Loucy (cell line): ENCODE measurements at regions not wholly inside any gene's neighbourhood (a gene's known extent, or its start where the extent isn't known, plus 50 kb on each side); places are given as distances from the start of the nearest gene placed in this dataset.

Experiments used
- H2AFZ ChIP-seq: fragments of 200-600 bp; sonication (generic); 2 replicates; pipeline ENCODE4 v1.6.0; 2016; ENCODE audit warnings: antibody characterized with exemption, mild to moderate bottlenecking, low read length, moderate library complexity
- H3F3A ChIP-seq: fragments of 200-600 bp; 2 replicates; pipeline ENCODE4 v1.6.0; 2016; ENCODE audit warnings: antibody characterized with exemption, low read depth, mild to moderate bottlenecking
- H3K27me3 ChIP-seq: fragments of 200-600 bp; sonication (generic); 2 replicates; pipeline ENCODE4 v1.6.1; 2014; ENCODE audit warnings: low read length, mild to moderate bottlenecking; ENCODE audit not compliant: insufficient read depth, poor library complexity, severe bottlenecking
- H3K36me3 ChIP-seq: fragments of 200-600 bp; sonication (generic); 2 replicates; pipeline ENCODE4 v1.6.1; 2016; ENCODE audit warnings: low read length; ENCODE audit not compliant: insufficient read depth
- H3K4me1 ChIP-seq: fragments of 200-600 bp; sonication (generic); 2 replicates; pipeline ENCODE4 v1.5.1; 2014; ENCODE audit warnings: low read length, mild to moderate bottlenecking; ENCODE audit not compliant: insufficient read depth, poor library complexity, severe bottlenecking
- H3K4me2 ChIP-seq: fragments of 200-600 bp; sonication (generic); 2 replicates; pipeline ENCODE4 v1.6.0; 2014; ENCODE audit warnings: antibody characterized with exemption, low read length, low read depth, mild to moderate bottlenecking; ENCODE audit not compliant: poor library complexity, severe bottlenecking
- H3K4me3 ChIP-seq: fragments of 200-600 bp; sonication (generic); 2 replicates; pipeline ENCODE4 v1.5.1; 2014; ENCODE audit warnings: low read length, mild to moderate bottlenecking, mixed read lengths; ENCODE audit not compliant: poor library complexity, severe bottlenecking
- H3K79me2 ChIP-seq: fragments of 200-600 bp; sonication (generic); 2 replicates; pipeline ENCODE4 v1.6.1; 2014; ENCODE audit warnings: low read length; ENCODE audit not compliant: insufficient read depth
- H3K9ac ChIP-seq: fragments of 200-600 bp; sonication (generic); 2 replicates; pipeline ENCODE4 v1.6.0; 2014; ENCODE audit warnings: mild to moderate bottlenecking, low read depth, low read length, moderate library complexity; ENCODE audit not compliant: poor library complexity, severe bottlenecking
- H3K9me2 ChIP-seq: fragments of 200-600 bp; sonication (generic); replicated peaks from 2 replicates; pipeline ENCODE4 v1.6.1; 2016; ENCODE audit warnings: low read depth, low read length, mixed read lengths
- H3K9me3 ChIP-seq: fragments of 200-600 bp; sonication (generic); 2 replicates; pipeline ENCODE4 v1.6.1; 2014; ENCODE audit warnings: mild to moderate bottlenecking, antibody characterized with exemption, low read length, low read depth; ENCODE audit not compliant: insufficient read depth
- H4K20me1 ChIP-seq: fragments of 200-600 bp; sonication (generic); 2 replicates; pipeline ENCODE4 v1.6.0; 2014; ENCODE audit warnings: antibody characterized with exemption, low read length, mild to moderate bottlenecking; ENCODE audit not compliant: insufficient read depth, poor library complexity, severe bottlenecking
- EZH2phosphoT487 ChIP-seq: fragments of 200-600 bp; IDR thresholded peaks from 2 replicates; pipeline ENCODE4 v1.6.1; 2018; ENCODE audit warnings: antibody characterized with exemption, mild to moderate bottlenecking, moderate library complexity, borderline replicate concordance
- TF ChIP-seq, protein P1 (sequence below): fragments of 200-600 bp; sonication (generic); conservative IDR thresholded peaks from 2 replicates; pipeline ENCODE4 v1.5.1; 2014; ENCODE audit warnings: mild to moderate bottlenecking, antibody characterized with exemption, low read length

DNA sequence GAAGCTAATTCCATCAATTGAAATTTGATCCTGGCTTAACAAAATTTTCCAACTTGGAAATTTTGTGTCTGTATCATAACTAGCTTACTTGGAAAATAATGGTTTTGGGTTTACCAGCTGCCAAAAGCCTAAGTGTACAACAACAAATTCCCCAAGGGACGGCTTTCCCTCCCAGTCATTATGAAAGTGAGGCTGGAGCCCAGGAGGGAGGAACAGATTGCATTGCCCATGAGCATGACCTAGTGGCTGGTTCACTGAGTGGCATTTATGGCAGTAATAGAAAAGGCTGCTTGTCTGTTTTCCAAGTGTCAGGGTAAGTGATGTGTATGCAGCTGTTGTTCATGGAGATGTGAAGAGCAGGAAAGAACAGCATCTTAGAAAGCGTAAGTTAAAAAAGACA is 70.8 kb upstream of the HHIP start:
- Histone ChIP-seq H3K27me3 (no peaks in the 10 kb centered on the region), H3K36me3 (no peaks in the 10 kb centered on the region), H2AFZ (no peak overlapping the region), H3K9me2 (no peaks in the 10 kb centered on the region), H3K4me3 (no peak overlapping the region), H4K20me1 (no peaks in the 10 kb centered on the region), H3K4me2 (peak overlapping the region; percentile 34), H3K79me2 (no peaks in the 10 kb centered on the region), H3K9ac (no peak overlapping the region), H3K9me3 (no peaks in the 10 kb centered on the region), H3K4me1 (peaks cover 18% of the 10 kb centered on the region), H3F3A (no peaks in the 10 kb centered on the region)
- TF ChIP-seq, protein P1, sequence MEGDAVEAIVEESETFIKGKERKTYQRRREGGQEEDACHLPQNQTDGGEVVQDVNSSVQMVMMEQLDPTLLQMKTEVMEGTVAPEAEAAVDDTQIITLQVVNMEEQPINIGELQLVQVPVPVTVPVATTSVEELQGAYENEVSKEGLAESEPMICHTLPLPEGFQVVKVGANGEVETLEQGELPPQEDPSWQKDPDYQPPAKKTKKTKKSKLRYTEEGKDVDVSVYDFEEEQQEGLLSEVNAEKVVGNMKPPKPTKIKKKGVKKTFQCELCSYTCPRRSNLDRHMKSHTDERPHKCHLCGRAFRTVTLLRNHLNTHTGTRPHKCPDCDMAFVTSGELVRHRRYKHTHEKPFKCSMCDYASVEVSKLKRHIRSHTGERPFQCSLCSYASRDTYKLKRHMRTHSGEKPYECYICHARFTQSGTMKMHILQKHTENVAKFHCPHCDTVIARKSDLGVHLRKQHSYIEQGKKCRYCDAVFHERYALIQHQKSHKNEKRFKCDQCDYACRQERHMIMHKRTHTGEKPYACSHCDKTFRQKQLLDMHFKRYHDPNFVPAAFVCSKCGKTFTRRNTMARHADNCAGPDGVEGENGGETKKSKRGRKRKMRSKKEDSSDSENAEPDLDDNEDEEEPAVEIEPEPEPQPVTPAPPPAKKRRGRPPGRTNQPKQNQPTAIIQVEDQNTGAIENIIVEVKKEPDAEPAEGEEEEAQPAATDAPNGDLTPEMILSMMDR, result peak; percentile 73
- TF ChIP-seq EZH2phosphoT487, result no peak

DNA sequence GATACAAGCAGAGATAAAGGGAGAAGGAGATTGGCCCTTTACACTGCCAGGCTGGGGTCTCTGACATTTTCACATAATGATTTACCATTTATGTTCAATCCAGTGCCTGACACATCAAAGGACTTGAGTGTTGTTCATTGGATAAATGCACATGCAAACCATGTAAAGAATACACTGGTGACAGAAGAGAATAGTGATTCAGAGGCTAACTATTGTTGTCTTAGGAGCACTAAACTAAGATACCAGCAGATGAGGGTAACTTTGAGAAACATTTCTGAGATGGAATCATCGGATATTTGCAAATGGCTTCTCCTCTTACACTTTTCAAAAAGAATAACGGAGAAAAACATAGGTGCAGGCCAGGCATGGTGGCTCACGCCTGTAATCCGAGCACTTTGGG is 67.3 kb upstream of the HHIP start:
- no peak overlapping the region for H2AFZ ChIP-seq
- H4K20me1 ChIP-seq, result no peaks in the 10 kb centered on the region
- no peaks in the 10 kb centered on the region for H3K9me2 ChIP-seq
- no peaks in the 10 kb centered on the region for H3K27me3 ChIP-seq
- H3K4me2 ChIP-seq, result no peak overlapping the region
- H3K9ac ChIP-seq, result no peak overlapping the region
- H3K9me3 ChIP-seq, result no peaks in the 10 kb centered on the region
- H3F3A ChIP-seq, result no peaks in the 10 kb centered on the region
- no peak overlapping the region for H3K4me3 ChIP-seq
- no peaks in the 10 kb centered on the region for H3K36me3 ChIP-seq
- H3K4me1 ChIP-seq, result peaks cover 13% of the 10 kb centered on the region
- H3K79me2 ChIP-seq, result no peaks in the 10 kb centered on the region
- TF ChIP-seq, protein P1, result no peak
- no peak for TF ChIP-seq EZH2phosphoT487

DNA sequence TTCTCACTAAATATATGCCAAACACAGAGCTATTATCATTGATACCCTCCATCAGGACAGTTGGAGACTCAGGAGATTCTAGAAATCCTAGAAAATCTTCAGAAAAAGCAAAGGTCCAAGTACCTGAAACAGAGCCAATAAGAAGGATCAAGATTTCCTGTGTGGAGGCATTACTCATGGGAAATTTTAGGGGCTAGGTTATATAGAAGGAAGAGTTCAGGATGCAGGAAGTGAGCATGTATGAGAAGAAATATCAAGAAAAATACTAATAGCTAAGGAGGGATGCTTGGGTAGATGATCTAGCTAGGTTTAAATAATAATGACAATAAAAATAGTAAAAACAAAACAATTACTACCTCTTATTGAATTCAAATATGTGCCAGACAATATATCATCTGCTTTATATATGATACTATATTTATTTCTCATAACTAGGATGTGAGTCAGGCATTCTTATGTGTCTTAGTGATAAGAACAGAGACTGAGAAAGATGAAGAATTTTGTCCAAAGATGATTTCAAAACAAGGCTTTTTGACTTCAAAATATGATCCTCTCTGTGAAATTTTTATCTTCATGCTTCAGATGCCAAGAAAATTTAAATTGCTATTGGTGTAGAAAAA is 66.4 kb upstream of the HHIP start:
- H4K20me1 ChIP-seq, result no peaks in the 10 kb centered on the region
- no peak overlapping the region for H2AFZ ChIP-seq
- TF ChIP-seq, protein P1, result no peak
- TF ChIP-seq EZH2phosphoT487, result no peak
- H3K4me2 ChIP-seq, result no peak overlapping the region
- no peaks in the 10 kb centered on the region for H3K36me3 ChIP-seq
- H3K4me1 ChIP-seq, result peaks cover 11% of the 10 kb centered on the region
- no peak overlapping the region for H3K9ac ChIP-seq
- H3K4me3 ChIP-seq, result no peak overlapping the region
- H3K27me3 ChIP-seq, result no peaks in the 10 kb centered on the region
- H3F3A ChIP-seq, result no peaks in the 10 kb centered on the region
- H3K79me2 ChIP-seq, result no peaks in the 10 kb centered on the region
- no peaks in the 10 kb centered on the region for H3K9me3 ChIP-seq
- no peaks in the 10 kb centered on the region for H3K9me2 ChIP-seq
